Fibroblast of mammary gland (primary cell): ENCODE measurements at regions not wholly inside any gene's neighbourhood (a gene's known extent, or its start where the extent isn't known, plus 50 kb on each side); places are given as distances from the start of the nearest gene placed in this dataset.

Source experiments
- DNase-seq: peaks from one replicate; pipeline ENCODE4 v3.0.0-alpha.2; 2010; ENCODE audit warnings: low read depth
- H3K4me3 ChIP-seq: 2 replicates; pipeline ENCODE4 v1.5.1; 2011; ENCODE audit warnings: low read depth, mild to moderate bottlenecking, low read length, moderate library complexity; ENCODE audit not compliant: control insufficient read depth
- CTCF ChIP-seq: conservative IDR thresholded peaks from 2 replicates; pipeline ENCODE4 v1.5.1; 2011; ENCODE audit warnings: low read depth, low read length, inconsistent platforms; ENCODE audit not compliant: control insufficient read depth, insufficient read depth

GRCh38 chr14:34110531-34110930 is 159.7 kb upstream of the EGLN3 start:
- H3K4me3 ChIP-seq, result no peak overlapping the region
- no peak for DNase-seq
- no peak for TF ChIP-seq CTCF

GRCh38 chr14:34107441-34107840 is 156.6 kb upstream of the EGLN3 start:
- no peak for TF ChIP-seq CTCF
- H3K4me3 ChIP-seq, result no peak overlapping the region
- no peak for DNase-seq

GRCh38 chr14:34106310-34106709 is 155.4 kb upstream of the EGLN3 start:
- DNase-seq, result no peak
- no peak overlapping the region for H3K4me3 ChIP-seq
- no peak for TF ChIP-seq CTCF

GRCh38 chr14:34104489-34105397 is 153.9 kb upstream of the EGLN3 start:
- TF ChIP-seq CTCF, result no peak
- DNase-seq, result no peak
- no peak overlapping the region for H3K4me3 ChIP-seq

- no peak for TF ChIP-seq CTCF
- H3K4me3 ChIP-seq, result no peak overlapping the region
- DNase-seq, result no peak
Observed at GRCh38 chr14:34103176-34103575, 152.3 kb upstream of the EGLN3 start.

- no peak for DNase-seq
- TF ChIP-seq CTCF, result no peak
- H3K4me3 ChIP-seq, result no peak overlapping the region
Observed at GRCh38 chr14:34099635-34100034, 148.8 kb upstream of the EGLN3 start.
